ENCODE measurements at regions not wholly inside any gene's neighbourhood (a gene's known extent, or its start where the extent isn't known, plus 50 kb on each side); places are given as distances from the start of the nearest gene placed in this dataset.

DNA sequence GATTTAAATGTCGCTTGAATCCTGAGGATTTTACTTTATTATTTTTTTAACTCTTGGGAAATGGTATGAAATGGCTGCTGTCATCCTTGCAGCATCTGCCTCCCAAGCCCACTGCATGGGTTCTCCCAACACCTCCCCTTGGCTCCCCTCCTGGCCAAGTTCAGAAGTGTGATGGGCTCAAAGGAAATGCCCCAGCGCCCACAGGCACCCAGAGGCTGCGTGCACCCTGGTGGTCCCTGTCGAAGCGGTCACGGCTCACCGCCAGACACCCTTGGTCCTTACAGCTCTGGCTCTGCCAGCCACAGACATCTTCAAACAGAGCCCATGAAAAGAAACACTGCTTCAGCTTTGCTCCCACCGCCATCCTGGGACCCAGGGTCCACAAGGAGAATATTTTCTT, 334.7 kb downstream of the SOX9 start:
- H3K9me3 Mint-ChIP-seq, result no peaks in the 10 kb centered on the region
- no peaks in the 10 kb centered on the region for H3K27me3 Mint-ChIP-seq
- ATAC-seq (ENCODE audit: poor library complexity) (no peak), DNase-seq (no peak)
- no peak overlapping the region for H3K27ac Mint-ChIP-seq
- H3K36me3 Mint-ChIP-seq (ENCODE audit: low read depth), result no peaks in the 10 kb centered on the region
- POLR2A ChIA-PET, result interaction anchor here (0.7 kb wide), 1 partner anchor 11 kb away, joined by 3 read pairs; no protein-coding TSS in a partner anchor
- no peaks in the 10 kb centered on the region for H3K27me3 ChIP-seq (ENCODE audit: control insufficient read depth in 1 of 2, insufficient read depth in 2 of 2, low read length in 2 of 2)
- H3K36me3 ChIP-seq (ENCODE audit: insufficient read depth, low read length), result no peaks in the 10 kb centered on the region
- H3K4me3 ChIP-seq (ENCODE audit: low read length), result no peak overlapping the region
- TF ChIP-seq, protein P1, sequence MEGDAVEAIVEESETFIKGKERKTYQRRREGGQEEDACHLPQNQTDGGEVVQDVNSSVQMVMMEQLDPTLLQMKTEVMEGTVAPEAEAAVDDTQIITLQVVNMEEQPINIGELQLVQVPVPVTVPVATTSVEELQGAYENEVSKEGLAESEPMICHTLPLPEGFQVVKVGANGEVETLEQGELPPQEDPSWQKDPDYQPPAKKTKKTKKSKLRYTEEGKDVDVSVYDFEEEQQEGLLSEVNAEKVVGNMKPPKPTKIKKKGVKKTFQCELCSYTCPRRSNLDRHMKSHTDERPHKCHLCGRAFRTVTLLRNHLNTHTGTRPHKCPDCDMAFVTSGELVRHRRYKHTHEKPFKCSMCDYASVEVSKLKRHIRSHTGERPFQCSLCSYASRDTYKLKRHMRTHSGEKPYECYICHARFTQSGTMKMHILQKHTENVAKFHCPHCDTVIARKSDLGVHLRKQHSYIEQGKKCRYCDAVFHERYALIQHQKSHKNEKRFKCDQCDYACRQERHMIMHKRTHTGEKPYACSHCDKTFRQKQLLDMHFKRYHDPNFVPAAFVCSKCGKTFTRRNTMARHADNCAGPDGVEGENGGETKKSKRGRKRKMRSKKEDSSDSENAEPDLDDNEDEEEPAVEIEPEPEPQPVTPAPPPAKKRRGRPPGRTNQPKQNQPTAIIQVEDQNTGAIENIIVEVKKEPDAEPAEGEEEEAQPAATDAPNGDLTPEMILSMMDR (IDR thresholded peaks at IDR 0.05), result no peak
- H3K4me1 Mint-ChIP-seq (ENCODE audit: low read depth), result no peaks in the 10 kb centered on the region
- no peaks in the 10 kb centered on the region for H3K9me3 ChIP-seq (ENCODE audit: control insufficient read depth in 1 of 2, insufficient read depth in 1 of 2, low read length in 2 of 2)
- CTCF ChIA-PET, result no interaction called here
- H3K4me1 ChIP-seq (ENCODE audit: insufficient read depth, low read length), result no peaks in the 10 kb centered on the region
- intact Hi-C loops (cut with DNase I, micrococcal nuclease), result no loop called here
- H3K27ac ChIP-seq (ENCODE audit: low read depth in 1 of 2, low read length in 2 of 2), result no peak overlapping the region
- no peak overlapping the region for H3K4me3 Mint-ChIP-seq

DNA sequence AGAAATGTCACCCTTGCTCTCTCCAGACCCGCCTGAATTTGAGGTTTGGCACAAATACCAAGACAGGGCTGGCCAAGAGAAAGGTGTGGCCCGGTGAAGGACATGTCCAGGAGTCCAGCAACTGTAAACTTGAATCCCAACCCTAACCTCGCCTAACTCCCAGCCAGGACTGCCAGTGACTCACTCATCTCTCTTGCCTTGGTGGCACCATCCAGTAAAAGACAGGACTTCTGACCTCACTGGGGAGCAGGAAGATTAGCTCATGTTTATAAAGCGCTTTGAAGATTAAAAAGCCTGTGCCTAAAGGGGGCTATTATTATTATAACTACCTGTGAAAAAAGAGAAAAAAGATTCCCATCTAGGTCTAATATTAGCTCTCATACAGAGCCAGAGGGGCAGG, 335.3 kb downstream of the SOX9 start:
- ATAC-seq (ENCODE audit: poor library complexity), result no peak
- no peak overlapping the region for H3K27ac ChIP-seq (ENCODE audit: low read depth in 1 of 2, low read length in 2 of 2)
- H3K4me1 ChIP-seq (ENCODE audit: insufficient read depth, low read length), result no peaks in the 10 kb centered on the region
- H3K27me3 ChIP-seq (ENCODE audit: control insufficient read depth in 1 of 2, insufficient read depth in 2 of 2, low read length in 2 of 2), result no peaks in the 10 kb centered on the region
- intact Hi-C loops (cut with DNase I, micrococcal nuclease), result no loop called here
- no peaks in the 10 kb centered on the region for H3K36me3 Mint-ChIP-seq (ENCODE audit: low read depth)
- TF ChIP-seq, protein P1 (IDR thresholded peaks at IDR 0.05), result no peak
- POLR2A ChIA-PET, result interaction anchor here (0.7 kb wide), 1 partner anchor 12 kb away, joined by 3 read pairs; no protein-coding TSS in a partner anchor
- no peaks in the 10 kb centered on the region for H3K4me1 Mint-ChIP-seq (ENCODE audit: low read depth)
- no peaks in the 10 kb centered on the region for H3K9me3 ChIP-seq (ENCODE audit: control insufficient read depth in 1 of 2, insufficient read depth in 1 of 2, low read length in 2 of 2)
- H3K36me3 ChIP-seq (ENCODE audit: insufficient read depth, low read length), result no peaks in the 10 kb centered on the region
- CTCF ChIA-PET, result no interaction called here
- H3K9me3 Mint-ChIP-seq, result no peaks in the 10 kb centered on the region
- DNase-seq, result no peak
- H3K27me3 Mint-ChIP-seq, result no peaks in the 10 kb centered on the region
- H3K4me3 Mint-ChIP-seq, result no peak overlapping the region
- H3K4me3 ChIP-seq (ENCODE audit: low read length), result no peak overlapping the region
- no peak overlapping the region for H3K27ac Mint-ChIP-seq

DNA sequence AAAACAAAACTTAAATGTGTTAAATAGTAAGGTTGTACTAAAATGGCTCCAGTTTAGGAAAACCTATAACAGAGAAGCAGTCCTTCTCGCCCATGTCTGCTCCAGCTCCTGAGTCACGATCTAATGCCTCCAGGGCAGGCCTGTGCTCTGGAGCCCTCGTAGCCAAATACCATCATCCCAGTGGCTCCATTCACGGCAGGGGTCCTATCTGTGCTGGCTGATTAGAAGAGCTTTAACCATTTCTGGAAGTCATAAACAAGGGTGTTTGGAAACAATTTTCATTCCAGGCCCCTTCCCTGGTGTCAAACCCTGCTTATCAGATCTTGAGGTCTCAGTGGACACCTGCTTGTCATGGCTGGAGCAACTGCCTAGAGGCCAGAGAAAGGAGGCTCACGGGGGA, 336.9 kb downstream of the SOX9 start:
- H3K9me3 Mint-ChIP-seq, result no peaks in the 10 kb centered on the region
- Histone ChIP-seq H3K4me1 (ENCODE audit: insufficient read depth, low read length) (no peaks in the 10 kb centered on the region), H3K4me3 (ENCODE audit: low read length) (no peak overlapping the region), H3K36me3 (ENCODE audit: insufficient read depth, low read length) (no peaks in the 10 kb centered on the region), H3K27ac (ENCODE audit: low read depth in 1 of 2, low read length in 2 of 2) (no peak overlapping the region), H3K27me3 (ENCODE audit: control insufficient read depth in 1 of 2, insufficient read depth in 2 of 2, low read length in 2 of 2) (no peaks in the 10 kb centered on the region), H3K9me3 (ENCODE audit: control insufficient read depth in 1 of 2, insufficient read depth in 1 of 2, low read length in 2 of 2) (no peaks in the 10 kb centered on the region)
- H3K4me1 Mint-ChIP-seq (ENCODE audit: low read depth), result no peaks in the 10 kb centered on the region
- no peaks in the 10 kb centered on the region for H3K27me3 Mint-ChIP-seq
- ChIA-PET CTCF (no interaction called here), POLR2A (no interaction called here)
- ATAC-seq (ENCODE audit: poor library complexity), result no peak
- no peak overlapping the region for H3K27ac Mint-ChIP-seq
- TF ChIP-seq, protein P1 (IDR thresholded peaks at IDR 0.05), result no peak
- intact Hi-C loops (cut with DNase I, micrococcal nuclease), result no loop called here
- no peaks in the 10 kb centered on the region for H3K36me3 Mint-ChIP-seq (ENCODE audit: low read depth)
- no peak overlapping the region for H3K4me3 Mint-ChIP-seq
- DNase-seq, result no peak

All from CD4-positive, alpha-beta T cell (primary cell).